HL-60 (cell line): ENCODE measurements at regions not wholly inside any gene's neighbourhood (a gene's known extent, or its start where the extent isn't known, plus 50 kb on each side); places are given as distances from the start of the nearest gene placed in this dataset.

Source experiments
- DNase-seq, 2 experiments: peaks; one replicate each; pipeline ENCODE4 v3.0.0-alpha.2; 2010 to 2020; ENCODE audit warnings: low read depth in 1 of 2, low spot score in 1 of 2
- H3K27ac ChIP-seq: fragments of 250-450 bp; sonication (Bioruptor Pico); replicated peaks from 2 replicates; pipeline ENCODE4 v1.5.1; 2020; ENCODE audit warnings: mild to moderate bottlenecking, moderate library complexity
- H3K27me3 ChIP-seq: fragments of 250-450 bp; sonication (Bioruptor Pico); 2 replicates; pipeline ENCODE4 v1.5.1; 2021; ENCODE audit warnings: mild to moderate bottlenecking, moderate library complexity; ENCODE audit not compliant: insufficient read depth, poor library complexity, severe bottlenecking
- H3K4me3 ChIP-seq: replicated peaks from 2 replicates; pipeline ENCODE4 v1.5.1; 2011; ENCODE audit warnings: mild to moderate bottlenecking, control low read depth, low read length; ENCODE audit not compliant: insufficient read depth
- GABPA ChIP-seq: IDR thresholded peaks from 2 replicates; pipeline ENCODE4 v1.6.1; 2012; ENCODE audit warnings: low read depth
- POLR2AphosphoS5 ChIP-seq: IDR thresholded peaks from 2 replicates; pipeline ENCODE4 v1.6.1; 2012; ENCODE audit warnings: low read depth
- SPI1 ChIP-seq: IDR thresholded peaks from 2 replicates; pipeline ENCODE4 v1.6.1; 2012; ENCODE audit warnings: low read depth, mild to moderate bottlenecking, borderline replicate concordance
- TF ChIP-seq, protein P1 (sequence below): IDR thresholded peaks from 2 replicates; pipeline ENCODE4 v1.6.1; 2012; ENCODE audit warnings: low read depth; ENCODE audit not compliant: insufficient replicate concordance
- TF ChIP-seq, protein P2 (sequence below): IDR thresholded peaks from one replicate; pipeline ENCODE4 v1.5.1; 2011; ENCODE audit warnings: low read length, control low read depth, inconsistent platforms; ENCODE audit not compliant: insufficient read depth

DNA sequence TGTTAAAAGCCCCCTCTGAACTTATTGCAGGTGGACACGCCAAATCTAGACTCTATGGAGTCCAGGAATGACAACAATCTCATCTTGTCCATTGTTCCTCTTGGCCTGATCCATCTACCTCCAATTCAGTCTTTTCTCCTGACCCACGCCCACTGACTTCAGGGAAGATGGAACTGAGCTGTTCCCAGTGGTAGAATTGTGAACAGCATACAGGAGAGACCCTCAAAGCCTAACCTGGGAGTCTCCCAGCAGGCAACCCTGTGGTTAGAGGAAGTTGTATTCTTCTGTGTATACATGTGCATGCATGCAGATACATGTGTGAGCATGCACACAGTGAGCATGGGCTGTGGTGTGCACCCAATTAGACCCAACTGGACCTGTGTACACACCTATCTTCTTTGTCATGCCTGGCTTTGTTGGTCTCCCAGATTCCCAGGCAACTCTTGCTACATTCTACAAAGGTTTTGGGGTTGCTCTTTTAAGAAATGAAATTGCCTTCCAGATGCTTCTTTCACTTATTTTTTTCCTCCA is 286.0 kb downstream of the ZSWIM6 start:
- no peaks in the 10 kb centered on the region for H3K27me3 ChIP-seq
- TF ChIP-seq, protein P1, sequence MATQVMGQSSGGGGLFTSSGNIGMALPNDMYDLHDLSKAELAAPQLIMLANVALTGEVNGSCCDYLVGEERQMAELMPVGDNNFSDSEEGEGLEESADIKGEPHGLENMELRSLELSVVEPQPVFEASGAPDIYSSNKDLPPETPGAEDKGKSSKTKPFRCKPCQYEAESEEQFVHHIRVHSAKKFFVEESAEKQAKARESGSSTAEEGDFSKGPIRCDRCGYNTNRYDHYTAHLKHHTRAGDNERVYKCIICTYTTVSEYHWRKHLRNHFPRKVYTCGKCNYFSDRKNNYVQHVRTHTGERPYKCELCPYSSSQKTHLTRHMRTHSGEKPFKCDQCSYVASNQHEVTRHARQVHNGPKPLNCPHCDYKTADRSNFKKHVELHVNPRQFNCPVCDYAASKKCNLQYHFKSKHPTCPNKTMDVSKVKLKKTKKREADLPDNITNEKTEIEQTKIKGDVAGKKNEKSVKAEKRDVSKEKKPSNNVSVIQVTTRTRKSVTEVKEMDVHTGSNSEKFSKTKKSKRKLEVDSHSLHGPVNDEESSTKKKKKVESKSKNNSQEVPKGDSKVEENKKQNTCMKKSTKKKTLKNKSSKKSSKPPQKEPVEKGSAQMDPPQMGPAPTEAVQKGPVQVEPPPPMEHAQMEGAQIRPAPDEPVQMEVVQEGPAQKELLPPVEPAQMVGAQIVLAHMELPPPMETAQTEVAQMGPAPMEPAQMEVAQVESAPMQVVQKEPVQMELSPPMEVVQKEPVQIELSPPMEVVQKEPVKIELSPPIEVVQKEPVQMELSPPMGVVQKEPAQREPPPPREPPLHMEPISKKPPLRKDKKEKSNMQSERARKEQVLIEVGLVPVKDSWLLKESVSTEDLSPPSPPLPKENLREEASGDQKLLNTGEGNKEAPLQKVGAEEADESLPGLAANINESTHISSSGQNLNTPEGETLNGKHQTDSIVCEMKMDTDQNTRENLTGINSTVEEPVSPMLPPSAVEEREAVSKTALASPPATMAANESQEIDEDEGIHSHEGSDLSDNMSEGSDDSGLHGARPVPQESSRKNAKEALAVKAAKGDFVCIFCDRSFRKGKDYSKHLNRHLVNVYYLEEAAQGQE = no peak
- TF ChIP-seq, protein P2, sequence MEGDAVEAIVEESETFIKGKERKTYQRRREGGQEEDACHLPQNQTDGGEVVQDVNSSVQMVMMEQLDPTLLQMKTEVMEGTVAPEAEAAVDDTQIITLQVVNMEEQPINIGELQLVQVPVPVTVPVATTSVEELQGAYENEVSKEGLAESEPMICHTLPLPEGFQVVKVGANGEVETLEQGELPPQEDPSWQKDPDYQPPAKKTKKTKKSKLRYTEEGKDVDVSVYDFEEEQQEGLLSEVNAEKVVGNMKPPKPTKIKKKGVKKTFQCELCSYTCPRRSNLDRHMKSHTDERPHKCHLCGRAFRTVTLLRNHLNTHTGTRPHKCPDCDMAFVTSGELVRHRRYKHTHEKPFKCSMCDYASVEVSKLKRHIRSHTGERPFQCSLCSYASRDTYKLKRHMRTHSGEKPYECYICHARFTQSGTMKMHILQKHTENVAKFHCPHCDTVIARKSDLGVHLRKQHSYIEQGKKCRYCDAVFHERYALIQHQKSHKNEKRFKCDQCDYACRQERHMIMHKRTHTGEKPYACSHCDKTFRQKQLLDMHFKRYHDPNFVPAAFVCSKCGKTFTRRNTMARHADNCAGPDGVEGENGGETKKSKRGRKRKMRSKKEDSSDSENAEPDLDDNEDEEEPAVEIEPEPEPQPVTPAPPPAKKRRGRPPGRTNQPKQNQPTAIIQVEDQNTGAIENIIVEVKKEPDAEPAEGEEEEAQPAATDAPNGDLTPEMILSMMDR = no peak
- TF ChIP-seq POLR2AphosphoS5 = no peak
- TF ChIP-seq SPI1 = no peak
- TF ChIP-seq GABPA = no peak
- DNase-seq = no peak
- H3K4me3 ChIP-seq = no peak overlapping the region
- no peak overlapping the region for H3K27ac ChIP-seq

DNA sequence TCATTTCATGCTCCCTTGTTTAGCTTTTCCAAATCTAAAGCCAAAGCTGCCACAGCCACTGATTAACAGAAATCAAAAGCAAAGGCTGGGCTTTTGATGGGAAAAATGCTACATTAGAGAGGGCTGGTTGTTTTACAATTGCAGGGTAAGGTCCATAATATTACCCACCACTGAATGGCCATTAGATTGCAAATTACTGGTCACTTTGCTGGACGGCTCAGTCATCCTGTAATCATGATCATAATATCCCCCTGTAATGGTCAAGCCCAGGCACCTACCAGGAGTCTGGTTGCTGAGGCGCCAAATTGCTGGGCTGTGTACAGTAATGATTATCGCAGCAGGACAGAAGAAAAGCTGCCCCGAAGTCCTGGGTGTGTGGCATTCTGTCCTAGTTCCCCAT is 286.5 kb downstream of the ZSWIM6 start:
- TF ChIP-seq, protein P1 = no peak
- no peak for TF ChIP-seq SPI1
- TF ChIP-seq GABPA = no peak
- TF ChIP-seq, protein P2 = no peak
- TF ChIP-seq POLR2AphosphoS5 = no peak

DNA sequence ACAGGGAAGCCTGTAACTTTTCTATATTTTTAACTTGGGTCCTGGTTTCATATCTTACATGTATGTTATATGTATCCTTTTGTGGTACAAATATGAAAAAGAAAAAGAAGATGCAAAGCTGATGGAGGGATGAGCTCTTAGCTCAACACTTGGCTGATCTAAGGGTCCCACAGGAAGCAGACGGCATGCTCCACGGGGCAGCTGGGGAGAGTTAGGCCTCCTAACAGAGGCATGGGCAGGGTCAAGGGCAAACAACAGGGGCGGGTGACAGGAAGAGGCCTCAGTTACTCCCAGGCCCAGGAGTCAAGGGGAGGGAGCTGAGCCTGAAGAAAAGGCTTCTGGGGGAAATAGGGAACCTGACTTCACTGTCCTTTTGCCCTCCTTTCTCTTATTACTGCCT is 287.2 kb downstream of the ZSWIM6 start:
- no peak for TF ChIP-seq POLR2AphosphoS5
- TF ChIP-seq, protein P1 = no peak
- Histone ChIP-seq H3K27ac (no peak overlapping the region), H3K4me3 (no peak overlapping the region), H3K27me3 (no peaks in the 10 kb centered on the region)
- DNase-seq = no peak

More for the DNA sequence above, 286.5 kb downstream of the ZSWIM6 start:
- Histone ChIP-seq H3K27me3 (no peaks in the 10 kb centered on the region), H3K27ac (no peak overlapping the region), H3K4me3 (no peak overlapping the region)
- DNase-seq = no peak
